ENCODE measurements at regions not wholly inside any gene's neighbourhood (a gene's known extent, or its start where the extent isn't known, plus 50 kb on each side); places are given as distances from the start of the nearest gene placed in this dataset.

- TF ChIP-seq, protein P1, sequence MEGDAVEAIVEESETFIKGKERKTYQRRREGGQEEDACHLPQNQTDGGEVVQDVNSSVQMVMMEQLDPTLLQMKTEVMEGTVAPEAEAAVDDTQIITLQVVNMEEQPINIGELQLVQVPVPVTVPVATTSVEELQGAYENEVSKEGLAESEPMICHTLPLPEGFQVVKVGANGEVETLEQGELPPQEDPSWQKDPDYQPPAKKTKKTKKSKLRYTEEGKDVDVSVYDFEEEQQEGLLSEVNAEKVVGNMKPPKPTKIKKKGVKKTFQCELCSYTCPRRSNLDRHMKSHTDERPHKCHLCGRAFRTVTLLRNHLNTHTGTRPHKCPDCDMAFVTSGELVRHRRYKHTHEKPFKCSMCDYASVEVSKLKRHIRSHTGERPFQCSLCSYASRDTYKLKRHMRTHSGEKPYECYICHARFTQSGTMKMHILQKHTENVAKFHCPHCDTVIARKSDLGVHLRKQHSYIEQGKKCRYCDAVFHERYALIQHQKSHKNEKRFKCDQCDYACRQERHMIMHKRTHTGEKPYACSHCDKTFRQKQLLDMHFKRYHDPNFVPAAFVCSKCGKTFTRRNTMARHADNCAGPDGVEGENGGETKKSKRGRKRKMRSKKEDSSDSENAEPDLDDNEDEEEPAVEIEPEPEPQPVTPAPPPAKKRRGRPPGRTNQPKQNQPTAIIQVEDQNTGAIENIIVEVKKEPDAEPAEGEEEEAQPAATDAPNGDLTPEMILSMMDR (IDR thresholded peaks at IDR 0.05; ENCODE audit: insufficient read depth, low read depth, low read length), result no peak
- TF ChIP-seq EZH2 (IDR thresholded peaks at IDR 0.05; ENCODE audit: insufficient read depth, low read length), result no peak
These were observed 299.1 kb upstream of the TSHZ3 start for GRCh38 chr19:31648347-31648746.

All from astrocyte (in vitro differentiated cells and primary cell).